Medulla oblongata (tissue), 1 donor: ENCODE measurements at regions not wholly inside any gene's neighbourhood (a gene's known extent, or its start where the extent isn't known, plus 50 kb on each side); places are given as distances from the start of the nearest gene placed in this dataset.
"Not testable (repeated sequence)": the region's sequence is repeated elsewhere in the genome, so short reads cannot be mapped to it uniquely, and the experiment has no call there.

Experiments
- DNase-seq: peaks from one replicate; pipeline ENCODE4 v3.0.0-alpha.2; 2015; ENCODE audit errors: extremely low spot score

DNA sequence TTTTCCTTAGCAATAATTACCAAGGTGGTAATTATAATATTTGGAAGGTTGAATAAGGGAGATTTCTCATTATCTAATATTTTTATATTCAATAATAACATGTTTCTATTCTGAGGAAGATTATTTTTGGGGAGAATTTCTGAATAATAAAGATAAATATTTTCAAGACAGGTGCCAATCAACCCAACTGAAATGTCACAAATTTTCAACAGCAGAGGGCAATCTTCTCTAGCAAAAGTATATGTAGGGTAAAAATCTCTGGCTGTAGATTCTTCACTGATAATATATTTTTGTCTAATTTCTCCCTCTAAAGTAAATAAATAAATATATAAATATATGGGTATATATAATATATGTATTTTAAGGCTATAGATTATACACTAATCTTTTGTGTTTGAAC lies 1187.2 kb upstream of the CRIM1 start:
- DNase-seq: no peak

DNA sequence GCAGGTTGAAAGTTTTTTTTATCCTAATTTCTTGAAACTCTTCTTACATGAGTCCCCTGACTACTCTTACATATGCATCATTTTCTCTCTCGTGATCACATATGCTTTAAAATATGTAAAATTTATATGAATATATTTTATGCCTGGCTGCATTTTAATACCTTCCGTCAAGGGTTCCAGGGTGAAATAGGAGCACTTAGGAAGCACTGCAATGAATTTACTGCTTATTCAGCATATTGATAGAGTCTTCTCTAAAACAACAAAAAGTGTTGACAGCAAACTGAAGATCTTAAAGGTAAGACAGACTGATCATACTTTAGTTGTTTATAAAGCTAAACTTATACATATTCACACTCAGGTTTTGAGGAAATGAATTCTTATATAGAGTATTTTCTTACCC lies 1191.6 kb upstream of the CRIM1 start:
- no peak for DNase-seq

DNA sequence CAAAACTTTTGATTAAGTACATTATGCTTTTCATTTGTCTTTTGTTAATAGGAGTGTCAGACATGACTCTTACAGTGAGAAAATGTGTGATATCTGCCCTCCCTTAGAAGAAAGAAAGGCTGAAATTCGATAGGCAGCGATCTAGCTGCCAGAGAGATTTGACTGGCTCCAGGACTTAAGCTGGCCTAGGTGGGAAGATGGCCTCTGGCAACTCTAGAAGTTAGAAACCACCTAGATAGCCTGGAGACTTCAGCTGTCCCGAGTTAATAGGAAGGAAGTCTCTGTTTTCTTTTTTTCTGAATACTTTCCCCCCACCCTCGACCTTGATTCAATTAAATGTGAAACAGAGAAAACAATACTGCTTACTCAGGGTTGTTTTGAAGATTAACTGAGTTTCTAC lies 1194.7 kb upstream of the CRIM1 start:
- no peak for DNase-seq

DNA sequence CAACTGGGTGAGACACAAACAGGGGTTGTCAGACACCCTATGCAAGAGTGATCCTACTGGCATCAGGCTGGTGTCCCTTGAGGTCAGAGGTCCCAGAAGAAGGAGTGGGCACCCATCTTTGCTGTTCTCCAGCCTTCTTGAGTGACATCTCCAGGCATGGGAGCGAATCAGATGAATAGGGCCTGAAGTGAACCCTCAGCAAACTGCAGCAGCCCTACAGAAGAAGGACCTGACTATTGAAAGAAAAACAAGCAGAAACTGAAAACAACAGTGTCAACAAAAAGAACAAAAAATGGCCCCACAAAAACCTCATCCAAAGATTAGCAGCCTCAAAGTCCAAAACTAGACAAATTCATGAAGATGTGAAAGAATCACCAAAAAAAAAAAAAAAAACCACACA lies 1229.7 kb upstream of the CRIM1 start:
- no peak for DNase-seq

DNA sequence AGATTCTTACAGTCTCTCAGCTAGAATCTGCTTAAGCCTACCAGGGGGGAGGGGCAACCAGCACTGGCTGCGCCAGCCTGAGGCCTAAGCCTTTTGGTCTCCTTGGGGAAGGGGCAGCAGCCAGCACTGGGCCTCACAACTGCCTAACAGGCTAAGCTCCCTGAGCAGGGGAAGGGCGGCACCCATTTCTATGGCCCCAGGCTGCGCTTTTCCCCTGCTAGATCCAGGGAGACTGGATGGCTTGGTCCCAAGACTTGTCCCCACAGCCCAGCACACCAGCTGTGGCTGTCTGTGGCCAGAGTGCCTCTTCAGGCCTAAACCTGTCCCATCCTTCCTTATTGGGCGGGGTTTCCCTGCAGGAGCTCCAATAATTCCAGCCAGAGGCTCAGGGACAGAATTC lies 1230.3 kb upstream of the CRIM1 start:
- DNase-seq: no peak

DNA sequence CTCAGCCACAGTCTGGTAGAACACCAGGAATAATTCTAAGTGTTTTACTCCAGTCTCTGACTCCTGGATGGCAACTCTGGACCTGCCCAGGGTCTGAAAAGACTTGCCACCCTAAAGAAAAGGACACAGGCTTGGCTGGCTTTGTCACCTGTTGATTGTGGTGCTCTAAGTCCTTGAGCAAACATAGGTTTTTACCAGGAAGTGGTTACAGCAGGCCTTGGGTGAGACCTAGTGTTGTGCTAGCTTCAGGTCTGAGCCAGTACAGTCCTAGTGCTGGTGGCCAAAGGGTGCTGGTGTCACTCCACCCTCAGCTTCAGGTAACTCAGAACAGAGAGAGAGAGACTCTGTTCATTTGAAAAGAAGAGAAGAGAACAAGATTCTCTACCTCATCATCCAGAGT lies 1239.4 kb upstream of the CRIM1 start:
- DNase-seq: no peak

DNA sequence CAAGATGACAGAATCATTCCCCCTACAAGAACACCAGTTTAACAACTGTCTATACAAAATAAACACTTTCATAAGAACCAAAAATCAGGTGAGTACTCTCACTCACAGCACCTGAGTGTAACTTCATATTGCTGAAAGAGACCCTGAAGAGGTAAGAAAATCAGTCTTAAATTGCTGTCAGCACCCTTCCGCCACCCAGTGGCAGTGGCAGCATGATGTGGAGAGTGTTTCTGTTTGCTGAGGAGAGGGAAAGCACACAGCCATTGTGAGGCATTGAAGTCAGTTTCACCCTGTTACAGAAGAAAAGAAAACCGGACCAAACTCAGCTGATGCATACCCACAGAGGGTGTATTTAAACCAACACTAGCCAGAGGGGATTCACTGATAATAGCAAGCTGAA lies 1240.8 kb upstream of the CRIM1 start:
- no peak for DNase-seq

DNA sequence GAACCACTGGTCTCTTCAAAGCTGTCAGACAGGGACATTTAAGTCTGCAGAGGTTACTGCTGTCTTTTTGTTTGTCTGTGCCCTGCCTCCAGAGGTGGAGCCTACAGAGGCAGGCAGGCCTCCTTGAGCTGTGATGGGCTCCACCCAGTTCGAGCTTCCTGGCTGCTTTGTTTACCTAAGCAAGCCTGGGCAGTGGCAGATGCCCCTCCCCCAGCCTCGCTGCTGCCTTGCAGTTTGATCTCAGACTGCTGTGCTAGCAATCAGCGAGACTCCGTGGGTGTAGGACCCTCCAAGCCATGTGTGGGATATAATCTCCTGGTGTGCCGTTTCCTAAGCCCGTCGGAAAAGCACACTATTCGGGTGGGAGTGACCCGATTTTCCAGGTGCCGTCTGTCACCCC lies 1243.2 kb upstream of the CRIM1 start:
- not testable (repeated sequence) for DNase-seq

DNA sequence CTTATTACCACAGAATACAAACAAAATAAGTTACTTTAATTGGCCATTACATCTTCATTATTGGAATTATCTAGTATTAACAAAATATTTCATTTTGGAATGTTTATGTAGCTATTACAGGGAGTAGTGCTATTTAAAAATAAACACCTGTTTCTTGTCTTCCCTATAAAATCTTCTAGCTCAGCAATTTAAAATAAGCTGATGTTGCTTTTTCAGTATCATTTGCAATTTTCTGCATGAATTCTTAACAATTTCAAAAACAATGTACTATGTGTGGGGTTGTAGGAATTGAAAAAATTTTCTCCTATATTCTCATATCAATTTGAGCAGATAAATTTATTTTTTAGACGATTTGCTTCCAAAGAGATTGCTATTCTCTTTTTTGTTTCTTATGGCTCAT lies 1251.3 kb upstream of the CRIM1 start:
- DNase-seq: no peak

DNA sequence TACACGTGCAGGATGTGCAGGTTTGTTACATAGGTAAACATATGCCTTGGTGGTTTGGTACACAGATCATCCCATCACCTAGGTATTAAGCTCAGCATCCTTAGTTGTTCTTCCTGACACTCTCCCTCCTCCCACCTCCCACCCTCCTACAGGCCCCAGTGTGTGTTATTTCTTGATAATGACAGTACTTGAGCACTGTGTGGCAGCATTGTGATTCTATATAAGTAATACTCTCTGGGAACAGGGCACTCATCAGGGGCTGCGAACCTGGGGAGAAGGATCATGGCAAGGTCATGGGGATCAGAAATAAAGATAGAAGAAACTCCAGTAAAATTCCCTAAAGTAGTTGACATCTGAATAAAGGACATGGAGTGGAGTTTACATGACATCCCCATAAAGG lies 1256.2 kb upstream of the CRIM1 start:
- DNase-seq: no peak

DNA sequence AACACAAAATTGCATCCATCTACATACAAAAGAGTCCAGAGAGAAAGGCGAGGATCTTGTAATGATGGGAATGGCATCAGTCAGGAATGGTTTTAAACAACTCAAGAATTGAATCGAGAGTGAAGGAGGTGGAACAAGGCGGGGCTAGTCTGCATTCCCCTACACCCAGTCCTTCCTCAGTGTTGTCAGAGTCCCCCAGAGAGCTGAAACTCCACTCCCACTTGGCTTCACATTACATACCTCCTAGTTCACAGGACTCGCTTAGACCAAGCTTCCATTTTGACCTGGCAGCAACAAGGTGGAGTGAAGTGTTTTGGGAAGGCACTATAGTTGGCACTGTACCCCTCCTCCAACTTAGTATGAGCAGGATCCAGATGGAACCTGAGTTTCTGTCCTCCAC lies 1273.5 kb upstream of the CRIM1 start:
- DNase-seq: no peak

DNA sequence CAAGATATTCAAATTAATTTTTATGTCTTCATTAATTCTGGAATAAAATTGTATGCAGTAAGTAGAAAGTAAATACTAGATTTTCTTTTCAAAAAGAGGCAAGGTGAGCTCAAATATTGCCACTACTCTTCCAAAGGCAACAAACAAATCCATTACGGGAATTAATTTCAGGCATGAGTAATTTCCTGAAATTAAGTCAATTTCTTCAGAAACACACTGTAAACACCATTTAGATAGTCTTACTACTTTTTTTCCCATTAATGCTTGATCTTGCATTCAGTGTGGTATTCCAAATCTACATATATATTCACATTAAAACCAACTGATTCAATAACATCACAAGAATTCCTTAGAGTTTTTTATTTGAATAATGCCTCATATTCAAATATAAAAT lies 1274.0 kb upstream of the CRIM1 start:
- no peak for DNase-seq

DNA sequence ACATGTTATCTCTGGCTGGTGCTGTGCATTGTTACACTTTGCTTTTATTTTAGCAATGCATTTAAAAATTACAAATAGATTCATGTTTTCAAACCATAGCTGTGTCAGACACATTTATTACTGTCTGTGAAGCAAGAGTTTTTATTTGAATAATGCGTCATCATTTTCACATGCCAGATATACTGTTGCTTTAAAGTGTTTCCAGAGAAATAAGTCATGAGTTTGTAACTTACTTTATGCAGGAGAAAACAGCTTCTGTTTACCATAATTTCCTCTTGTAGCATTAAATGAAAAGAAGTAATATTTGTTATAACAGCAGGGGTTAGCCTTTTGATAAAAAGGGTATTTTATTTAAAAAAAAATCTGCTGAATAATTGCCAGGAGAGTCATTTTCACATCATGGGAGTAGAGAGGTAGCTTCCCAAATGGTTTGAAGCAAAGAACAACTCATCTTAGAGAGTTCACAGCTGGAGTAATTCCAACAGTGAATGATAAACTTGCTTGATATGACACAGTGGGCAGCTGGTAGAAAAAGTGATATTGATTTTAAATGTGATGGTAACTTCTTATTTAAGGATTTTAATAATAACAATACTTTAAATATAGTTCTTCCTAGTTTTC lies 1274.5 kb upstream of the CRIM1 start:
- DNase-seq: no peak

DNA sequence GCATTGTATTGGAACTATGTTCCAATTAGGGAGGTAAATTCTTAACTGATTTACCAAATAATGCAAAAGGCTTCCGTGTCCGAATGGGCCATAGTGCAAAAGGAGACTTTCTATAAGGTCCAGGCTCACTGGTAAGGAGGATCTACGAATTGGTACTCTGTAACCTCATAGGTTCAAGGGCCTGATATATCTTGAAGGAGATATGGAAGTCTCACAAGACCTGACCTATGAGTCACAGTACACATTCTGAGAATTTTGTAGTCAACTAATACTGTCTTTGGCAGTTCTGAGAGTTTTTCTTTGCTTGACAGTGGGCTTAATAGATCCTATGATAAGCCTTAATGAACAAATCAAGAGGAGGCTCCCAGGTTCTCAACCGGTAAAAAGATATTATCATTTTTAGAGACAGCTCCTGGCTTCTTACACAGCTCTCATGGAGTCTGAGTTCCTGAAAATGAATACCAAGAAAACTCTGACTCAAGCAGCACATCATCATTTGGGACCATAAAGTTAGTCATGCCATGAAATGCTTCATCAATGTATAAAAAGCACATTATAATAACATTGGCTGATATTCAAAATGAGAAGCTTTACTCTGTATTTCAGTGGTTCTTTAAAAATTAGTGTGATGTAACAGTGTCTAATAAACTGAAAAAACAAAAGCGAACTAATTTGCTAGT lies 1275.2 kb upstream of the CRIM1 start:
- DNase-seq: no peak

DNA sequence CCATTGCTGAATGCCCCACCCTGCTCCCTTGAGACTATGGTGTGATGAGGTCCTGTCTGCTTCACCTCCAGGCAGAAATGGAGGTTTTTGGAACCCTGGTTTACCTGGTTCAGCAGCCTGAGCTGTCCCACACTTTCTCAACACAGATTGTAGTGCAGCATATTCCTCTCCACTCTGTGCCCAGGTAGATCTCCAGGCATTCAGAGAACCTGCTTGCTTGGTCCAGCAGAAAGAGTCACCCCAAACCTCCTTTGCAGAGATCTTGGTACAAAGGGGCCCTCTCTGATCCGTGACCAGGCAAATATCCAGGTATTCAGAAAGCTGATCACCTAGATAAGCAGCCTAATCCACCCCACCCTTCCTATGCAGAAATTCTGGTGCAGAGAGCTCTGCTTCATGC lies 1288.2 kb upstream of the CRIM1 start:
- no peak for DNase-seq

DNA sequence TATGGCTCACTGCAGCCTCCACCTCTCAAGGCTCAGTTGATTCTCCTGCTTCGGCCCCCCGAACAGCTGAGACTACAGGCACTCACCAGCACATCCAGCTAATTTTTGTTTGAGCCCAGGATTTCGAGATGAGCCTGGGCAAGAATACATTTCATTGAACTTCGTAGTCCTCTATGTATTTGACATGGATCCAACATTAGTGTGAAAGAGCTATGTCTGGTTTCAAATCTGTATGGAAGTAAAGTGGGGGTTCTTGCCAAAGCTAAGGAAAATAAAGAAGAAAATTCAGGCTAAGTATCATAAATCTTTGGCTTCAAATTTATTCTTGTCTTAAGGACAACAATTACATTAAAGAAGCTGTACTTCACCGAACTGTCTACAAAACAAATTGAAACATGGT lies 1291.7 kb upstream of the CRIM1 start:
- DNase-seq: no peak

DNA sequence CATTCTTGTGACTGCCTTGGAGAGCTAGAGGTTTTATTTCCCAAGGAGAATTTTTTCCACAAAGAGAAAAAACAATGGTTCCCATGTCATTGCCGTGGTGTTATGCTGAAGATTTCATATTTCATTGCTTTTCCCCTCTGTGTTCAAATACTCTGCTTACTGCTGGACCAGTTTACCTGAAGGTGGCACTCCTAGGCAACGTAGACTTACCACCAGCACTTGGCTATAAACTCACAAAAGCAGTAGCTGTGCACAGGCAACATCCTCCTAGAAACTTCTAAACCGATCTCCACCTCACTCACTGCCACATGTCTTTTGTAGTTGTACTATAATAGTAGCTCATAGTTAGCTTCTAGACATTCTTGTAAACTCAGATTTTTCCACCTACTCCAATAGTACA lies 1319.7 kb upstream of the CRIM1 start:
- no peak for DNase-seq

DNA sequence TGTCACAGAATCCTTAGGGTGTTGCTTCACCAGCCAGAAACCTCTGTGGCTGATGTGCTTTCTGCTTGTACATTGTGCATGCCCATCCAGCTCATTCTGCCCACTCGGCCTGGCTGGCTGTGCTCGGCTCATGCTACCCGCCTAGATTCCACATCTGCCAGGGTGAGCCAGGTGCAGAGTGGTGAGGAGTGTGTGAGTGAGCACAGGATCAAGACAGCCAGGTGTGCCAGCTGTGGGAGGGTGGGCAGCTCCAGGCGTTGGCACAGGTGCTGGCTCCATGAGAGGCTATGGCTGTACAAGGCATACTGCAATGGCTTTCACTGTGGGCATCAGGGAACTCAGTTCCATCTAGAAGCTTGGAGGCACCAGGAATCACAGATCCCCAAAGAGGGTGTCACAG lies 1321.8 kb upstream of the CRIM1 start:
- DNase-seq: no peak

DNA sequence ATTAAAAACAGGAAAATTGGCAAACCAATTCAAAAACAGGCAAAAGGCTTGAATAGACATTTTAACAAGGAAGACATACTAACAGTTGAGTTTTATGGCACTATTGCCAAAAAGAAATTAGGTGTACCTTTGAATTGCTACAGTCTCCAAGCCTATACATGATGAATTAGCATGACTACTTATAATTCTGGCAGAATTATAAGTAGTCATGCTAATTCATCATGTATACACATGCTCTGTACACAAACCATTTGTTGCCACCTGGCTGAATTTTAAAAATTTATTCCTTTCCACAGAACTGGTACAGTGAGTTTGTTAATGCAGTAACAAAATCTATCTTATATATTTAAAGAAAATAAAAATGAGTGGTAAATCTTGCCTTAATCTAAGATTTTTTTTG lies 1332.0 kb upstream of the CRIM1 start:
- no peak for DNase-seq

DNA sequence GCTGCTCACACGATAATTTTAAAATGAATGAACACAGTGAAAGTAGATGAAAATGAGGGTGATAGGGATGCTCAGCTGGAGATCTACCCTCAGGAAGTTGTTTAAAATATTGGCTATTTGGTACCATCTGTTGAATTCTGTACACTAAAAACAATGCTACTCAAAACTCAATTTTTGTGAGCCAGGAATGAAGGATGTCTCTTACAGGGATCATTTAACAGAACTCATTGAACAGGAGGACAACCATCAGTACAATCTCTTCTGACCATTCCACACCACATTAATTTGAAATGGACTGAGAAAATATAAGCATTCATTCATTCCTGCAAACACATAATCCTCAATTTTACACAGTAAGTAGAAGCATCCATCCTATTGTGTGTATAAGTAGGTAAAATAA lies 1355.1 kb upstream of the CRIM1 start:
- DNase-seq: no peak

DNA sequence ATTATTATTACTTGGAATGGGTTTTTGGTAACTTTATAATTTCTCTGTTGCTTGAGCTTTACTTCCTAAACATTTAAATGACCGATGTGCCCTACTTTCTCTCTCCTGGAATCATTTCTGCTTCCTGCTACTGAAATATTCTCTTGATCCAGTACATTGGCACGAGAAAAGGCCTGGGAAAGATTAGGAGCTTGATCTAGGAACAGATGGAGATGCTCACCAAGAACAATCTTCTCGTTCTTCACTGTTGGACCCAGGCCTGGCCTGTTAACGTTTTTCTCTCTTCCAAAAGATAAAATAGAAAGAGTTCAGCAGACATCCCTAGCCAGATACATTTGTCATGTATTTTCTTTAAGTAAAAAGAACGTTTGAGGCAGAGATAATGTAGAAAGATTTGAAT lies 1356.8 kb upstream of the CRIM1 start:
- DNase-seq: no peak

DNA sequence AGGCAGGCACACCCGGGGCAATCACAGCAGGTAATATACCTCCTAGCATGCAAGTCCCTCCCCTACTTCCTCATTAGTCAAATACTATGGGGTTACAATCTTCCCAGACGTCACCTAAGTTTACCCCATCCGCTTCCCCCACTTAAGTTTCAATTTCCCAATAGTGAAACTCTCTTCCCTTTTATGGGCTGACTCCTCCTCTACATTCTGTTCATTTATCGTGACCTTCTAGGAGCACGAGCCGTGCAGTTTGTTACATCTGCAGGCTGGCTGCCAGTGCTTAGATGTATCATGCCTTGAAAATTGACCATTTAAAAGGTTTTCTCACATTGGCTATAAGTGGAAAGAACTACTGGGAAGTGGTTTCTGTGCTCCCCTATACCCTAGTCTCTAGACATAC lies 1357.8 kb upstream of the CRIM1 start:
- peak; percentile 9 for DNase-seq

DNA sequence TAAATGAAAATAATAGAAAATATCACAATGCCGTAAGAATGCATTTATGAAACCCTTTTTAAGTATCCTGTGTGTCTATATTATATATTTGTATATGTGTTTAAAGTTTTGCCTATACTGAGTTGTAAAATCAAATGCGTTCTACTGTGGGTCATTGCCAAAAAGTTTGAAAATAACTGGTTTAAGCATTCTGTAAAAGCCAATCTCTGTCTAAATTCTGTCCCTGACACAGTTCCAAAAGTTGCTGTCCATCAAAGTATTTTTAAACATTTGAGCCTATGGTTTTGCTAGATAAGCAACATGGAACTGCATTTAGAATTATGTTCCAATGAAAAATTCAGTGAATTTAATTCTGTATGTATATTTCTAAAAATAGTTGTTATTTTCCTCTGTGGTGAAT lies 1360.4 kb upstream of the CRIM1 start:
- DNase-seq: no peak
